HUDEP-2 (cell line): ENCODE measurements at regions not wholly inside any gene's neighbourhood (a gene's known extent, or its start where the extent isn't known, plus 50 kb on each side); places are given as distances from the start of the nearest gene placed in this dataset.

Experiments used
- DNase-seq, 76 experiments: peaks; one replicate each; lab custom pipeline; 2025; ENCODE audit not compliant: unreplicated experiment in 76 of 76; lab: John Stamatoyannopoulos, UW

GRCh38 chr17:72511874-72512273 is 391.1 kb downstream of the SOX9 start:
- no peak for DNase-seq

DNA sequence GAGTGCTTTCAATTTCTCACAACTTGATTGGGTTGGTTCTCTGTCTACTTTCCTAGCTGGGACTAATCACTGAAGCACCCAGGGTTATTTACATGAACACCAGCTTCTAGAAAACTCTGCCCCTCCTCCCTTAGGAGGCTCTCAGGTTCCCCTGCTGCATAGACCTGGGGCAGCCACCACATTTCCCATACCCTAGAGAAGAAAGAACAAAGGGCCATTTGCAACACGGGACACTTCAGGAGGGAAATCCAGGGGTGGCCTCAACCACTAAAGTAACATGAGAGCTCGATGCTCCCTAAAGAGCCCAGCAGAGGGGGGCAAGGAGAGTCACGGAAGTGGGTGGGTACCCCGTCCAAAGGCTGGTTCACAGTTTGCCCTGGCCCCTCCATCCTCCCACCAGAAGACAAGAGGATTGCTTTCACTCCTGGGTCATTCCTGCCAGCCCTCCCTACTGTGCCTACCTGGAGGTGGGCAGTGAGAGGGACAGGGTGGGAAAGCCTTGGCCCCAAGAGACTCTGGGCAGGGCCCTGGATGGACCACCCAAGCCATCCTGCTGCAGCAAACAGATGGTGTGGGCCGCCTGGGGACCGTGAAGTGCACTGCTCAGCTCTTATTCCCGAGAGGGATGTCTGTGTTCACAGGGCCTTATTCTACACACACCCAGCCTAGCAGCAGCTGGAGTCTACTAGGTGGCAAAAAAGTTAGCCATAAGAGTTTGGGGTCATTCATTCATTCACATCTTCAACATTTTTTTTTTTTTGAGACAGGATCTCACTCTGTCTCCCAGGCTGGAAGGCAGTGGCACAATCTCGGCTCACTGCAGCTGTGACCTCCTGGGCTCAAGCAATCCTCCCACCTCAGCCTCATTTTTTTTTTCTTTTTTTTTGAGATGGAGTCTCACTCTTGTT is 392.1 kb downstream of the SOX9 start:
- no peak for DNase-seq

DNA sequence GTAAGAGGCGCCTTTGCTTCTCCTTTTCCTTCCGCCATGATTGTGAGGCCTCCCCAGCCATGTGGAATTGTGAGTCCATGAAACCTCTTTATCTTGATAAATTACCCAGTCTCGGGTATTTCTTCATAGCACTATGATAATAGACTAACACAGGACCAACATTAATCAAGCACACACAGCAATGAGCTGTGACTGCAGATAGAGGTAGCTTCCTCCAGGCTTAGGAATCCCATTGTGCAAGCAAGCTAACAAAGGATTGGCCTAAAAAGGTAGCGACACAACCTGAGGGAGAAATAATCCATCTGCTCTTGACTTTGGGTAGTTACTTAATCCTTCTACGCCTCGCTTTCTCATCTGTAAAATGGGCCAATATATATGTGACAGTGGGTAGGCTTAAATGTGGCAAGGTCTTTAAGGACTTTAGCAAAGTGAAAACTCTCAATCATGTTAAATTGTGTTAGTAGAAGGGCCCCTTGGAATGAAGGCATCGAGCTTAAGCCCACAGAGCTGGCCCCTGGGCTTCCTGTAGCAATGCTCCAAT is 393.6 kb downstream of the SOX9 start:
- DNase-seq: no peak

DNA sequence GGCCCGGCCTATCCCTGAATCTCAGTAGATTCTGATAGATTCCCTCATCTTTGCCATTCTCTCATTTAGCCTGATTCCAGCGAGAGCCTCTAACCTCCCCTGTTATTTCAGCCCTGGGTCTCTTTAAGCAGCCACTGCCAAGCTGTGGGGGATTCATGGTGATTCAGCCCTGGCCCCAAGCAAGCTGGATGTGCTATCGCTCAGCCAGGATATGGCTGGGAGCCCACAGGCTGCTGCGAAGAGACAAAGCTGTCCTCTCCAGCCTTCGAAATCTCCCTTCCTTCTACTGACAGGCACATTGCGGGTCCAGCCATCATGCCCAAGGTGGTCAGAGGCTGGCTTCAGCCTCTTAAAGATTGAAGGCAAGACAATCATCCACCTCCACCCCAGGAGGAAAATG is 394.1 kb downstream of the SOX9 start:
- DNase-seq: no peak

DNA sequence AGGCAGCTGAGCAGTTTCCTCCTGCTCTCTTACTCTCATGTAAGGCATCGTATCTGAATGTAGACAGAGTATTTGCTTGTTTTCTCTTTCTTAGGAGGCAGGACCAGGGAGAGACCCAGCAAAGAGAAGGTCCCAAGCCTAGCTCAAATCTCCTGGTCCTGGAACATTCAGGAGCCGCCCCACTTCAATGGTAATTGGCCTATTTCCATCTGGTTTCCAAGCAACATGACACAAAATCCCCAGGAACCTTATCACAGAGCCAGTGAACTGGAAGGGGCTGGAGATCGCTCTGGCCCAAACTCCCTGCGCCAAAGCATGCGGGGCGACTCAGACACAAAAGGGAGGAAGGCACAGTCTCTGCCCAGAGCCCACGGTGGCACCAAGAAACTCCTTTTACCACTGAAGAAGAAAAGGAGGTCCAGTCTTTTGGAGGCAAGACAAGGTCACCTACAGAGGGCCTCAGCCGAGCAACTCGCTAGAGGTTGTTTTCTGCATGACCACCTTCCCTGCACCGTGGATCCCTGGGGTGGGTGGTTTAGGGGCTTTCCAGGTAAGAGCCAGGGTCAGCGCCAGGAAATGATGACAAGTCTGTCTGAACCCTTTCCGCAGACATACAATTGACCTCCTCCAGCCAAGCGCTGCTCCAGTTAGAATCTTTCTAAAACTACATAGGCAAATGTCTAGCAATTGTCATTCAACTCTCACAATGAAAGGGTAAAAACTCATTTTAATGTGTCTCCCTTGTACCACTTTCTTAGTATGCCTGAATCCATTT is 394.7 kb downstream of the SOX9 start:
- DNase-seq: no peak

GRCh38 chr17:72516772-72517399 is 396.1 kb downstream of the SOX9 start:
- no peak for DNase-seq

DNA sequence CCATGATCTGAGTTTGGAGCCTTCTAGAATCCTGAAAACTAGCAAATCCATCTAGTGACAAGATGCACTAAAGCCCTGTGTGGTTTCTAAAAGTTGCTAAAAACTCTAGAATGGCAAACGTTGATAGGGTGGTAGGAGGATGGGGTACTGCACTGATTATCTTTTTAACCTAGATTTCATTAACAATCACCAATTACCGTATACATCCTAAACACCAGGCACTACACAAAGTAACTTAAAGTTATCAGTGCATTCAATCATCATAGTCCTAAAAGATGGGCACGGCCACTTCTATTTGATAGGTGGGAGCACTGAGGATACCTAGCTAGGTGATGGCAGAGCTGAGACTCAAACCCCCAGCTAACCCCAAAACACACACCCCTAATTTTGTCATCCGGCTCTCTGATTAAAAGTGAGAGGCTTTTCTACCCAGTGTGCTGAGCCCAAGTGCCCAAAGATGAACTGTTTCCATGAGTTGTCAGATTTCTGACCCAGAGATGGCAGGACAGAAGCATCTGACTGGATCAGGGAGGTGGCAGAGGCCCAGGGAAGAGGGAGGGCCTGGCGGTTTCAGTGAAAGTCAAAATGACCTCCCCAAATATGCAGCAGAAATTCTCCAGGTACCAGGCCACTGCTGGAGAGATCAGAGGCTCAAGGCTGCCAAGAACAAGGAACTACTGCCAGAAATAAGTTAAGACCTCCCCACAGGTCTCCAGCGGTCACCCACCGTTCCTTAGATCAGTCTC is 396.8 kb downstream of the SOX9 start:
- no peak for DNase-seq

DNA sequence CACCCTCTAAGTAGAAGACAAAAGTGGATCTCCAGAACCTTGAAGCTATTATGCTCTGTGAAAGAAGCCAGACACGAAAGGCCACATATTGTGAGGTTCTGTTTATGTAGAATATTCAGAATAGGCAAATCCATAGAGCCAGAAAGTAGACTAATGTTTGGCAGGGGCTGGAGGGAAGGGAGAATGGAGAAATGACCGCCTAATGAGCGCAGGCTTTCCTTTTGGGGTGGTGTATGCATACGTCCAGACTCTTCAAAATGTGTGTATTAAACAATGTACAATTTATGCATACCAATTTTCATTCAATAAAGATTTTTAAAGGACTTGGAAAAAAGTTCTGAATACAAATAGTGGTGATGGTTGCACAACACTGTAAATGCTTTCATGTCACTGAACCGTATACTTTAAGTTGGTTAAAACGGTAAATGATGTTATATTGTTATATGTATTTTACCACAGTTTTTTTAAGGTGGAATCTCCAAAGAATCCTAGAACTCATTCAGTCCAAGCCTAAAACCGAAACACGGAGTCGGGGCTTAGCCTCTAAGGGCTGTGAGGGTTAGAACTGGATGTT is 397.4 kb downstream of the SOX9 start:
- DNase-seq: no peak

DNA sequence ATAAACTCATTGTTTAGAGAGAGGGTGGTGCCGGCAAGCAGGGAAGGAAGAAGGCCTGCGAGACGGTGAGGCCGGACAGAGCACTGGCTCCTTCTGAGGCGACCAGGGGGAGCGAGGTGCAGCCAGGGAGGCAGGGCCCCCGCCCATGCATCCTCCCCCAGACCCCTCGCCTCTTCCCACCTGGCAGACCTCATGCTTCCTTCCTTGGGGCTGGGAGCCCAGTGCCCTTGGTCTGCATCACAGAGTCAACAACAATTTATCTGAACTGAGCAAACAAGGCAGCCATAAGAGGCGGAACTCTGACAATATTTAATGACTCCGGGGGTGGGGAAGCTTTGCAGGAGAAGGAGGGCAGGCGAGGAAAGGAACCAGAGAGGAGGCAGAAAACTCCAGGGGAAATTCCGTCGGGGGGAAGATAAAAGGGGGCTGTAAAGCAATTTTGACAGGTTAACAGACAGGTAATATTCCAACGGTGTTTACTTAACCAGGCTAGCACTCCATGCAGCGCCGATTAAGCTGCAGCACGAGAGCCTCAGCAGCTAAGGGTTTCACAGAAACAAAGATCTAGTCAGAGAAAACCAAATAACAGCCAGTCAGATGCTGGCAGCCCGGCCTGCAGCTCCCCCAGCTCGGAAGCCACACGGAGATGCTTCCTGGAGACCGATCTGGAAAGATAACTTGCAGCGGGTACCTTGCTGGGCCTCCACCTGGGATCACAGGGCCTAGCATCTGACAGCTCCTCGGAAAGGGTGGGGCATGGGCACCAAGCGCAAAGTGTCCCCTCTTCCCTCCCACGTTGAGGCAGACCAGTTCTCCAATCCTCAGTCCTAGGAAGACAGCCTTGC is 398.2 kb downstream of the SOX9 start:
- DNase-seq: no peak

- DNase-seq: no peak
Observed at GRCh38 chr17:72519598-72519936, 398.7 kb downstream of the SOX9 start.

GRCh38 chr17:72520665-72521303 is 400.0 kb downstream of the SOX9 start:
- DNase-seq: no peak

GRCh38 chr17:72523491-72523890 is 402.7 kb downstream of the SOX9 start:
- no peak for DNase-seq

DNA sequence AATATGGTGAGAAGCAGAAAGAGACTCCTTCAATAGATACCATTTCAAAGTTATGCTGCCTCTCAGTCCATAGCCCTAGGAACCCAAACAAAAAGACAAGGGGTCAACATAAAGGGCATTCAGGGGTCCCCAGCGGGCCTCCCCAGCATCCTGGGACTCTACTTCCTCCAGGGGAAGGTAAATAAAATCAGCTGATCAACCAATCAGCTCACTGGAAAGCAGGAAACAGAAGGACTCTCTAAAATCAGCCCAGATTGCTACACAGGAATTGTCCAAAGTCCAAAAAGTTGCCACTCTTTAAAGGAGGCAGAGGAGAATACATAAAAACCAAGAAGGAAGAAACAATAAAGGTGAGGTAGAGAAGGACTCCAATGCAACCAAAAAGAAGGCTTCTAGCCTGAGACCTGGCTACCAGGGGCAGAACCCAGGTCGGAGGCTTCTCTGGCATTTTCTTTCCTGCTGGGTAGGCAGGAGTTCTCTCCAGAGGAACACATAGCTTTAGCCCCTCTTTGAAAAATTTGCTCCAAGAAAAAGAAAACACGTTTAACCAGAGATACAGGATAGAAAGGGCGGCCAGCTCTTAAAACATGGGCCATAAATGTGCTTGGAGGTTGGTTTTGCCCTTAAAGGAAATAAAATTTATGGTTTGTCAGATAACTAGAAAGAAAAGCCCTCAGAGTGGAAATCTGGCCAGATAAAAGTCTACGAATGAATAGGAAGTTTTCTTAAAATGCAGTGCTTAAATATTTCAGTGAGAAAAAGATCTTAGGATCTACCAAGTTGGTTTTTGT is 404.6 kb downstream of the SOX9 start:
- DNase-seq: no peak

DNA sequence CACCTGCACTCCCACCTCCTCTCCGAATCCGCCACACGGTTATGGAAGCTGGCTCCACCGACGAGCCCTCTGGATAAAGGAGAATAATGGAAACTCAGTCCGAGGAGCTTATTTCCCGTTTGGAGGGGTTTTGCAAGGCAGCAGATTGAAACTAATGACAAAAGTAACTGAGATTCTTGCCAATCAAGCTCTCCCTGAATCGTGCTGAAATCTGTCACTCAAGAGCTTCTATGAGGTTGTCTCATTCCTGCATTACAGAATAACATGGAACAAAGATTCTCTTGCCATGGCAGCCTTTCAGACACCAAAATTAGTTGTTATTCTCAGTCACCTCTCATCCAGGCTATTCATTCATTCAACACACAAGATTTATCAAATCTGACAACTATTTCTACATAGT is 405.9 kb downstream of the SOX9 start:
- no peak for DNase-seq

DNA sequence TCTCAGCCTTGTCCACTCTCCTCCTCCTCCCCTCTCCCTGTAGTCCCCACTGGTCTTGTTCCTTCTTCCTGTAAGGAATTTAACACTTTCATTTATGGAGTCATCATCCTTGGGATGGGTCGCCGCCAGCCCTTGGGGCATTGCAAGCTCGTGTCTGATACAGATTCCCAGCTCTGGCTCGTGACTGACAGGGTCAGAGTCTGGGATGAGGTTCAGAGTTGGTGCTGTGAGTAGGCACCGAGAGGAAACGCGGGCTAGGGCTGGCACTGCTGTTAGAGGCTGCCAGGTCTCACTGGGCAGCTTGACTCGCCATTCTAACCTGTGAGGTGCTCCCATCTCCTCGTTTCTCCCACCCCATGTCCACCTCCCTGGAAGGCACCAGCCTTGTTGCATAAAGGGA is 407.0 kb downstream of the SOX9 start:
- no peak for DNase-seq

- DNase-seq: no peak
Observed at GRCh38 chr17:72528683-72529082, 407.9 kb downstream of the SOX9 start.

- DNase-seq: no peak
Observed at GRCh38 chr17:72529386-72529785, 408.6 kb downstream of the SOX9 start.

GRCh38 chr17:72530454-72530853 is 409.6 kb downstream of the SOX9 start:
- no peak for DNase-seq
